CD4-positive, CD25-positive, alpha-beta regulatory T cell (primary cell): ENCODE measurements at regions not wholly inside any gene's neighbourhood (a gene's known extent, or its start where the extent isn't known, plus 50 kb on each side); places are given as distances from the start of the nearest gene placed in this dataset.

Experiments
- ATAC-seq, 2 donors: fragments of 150-1000 bp; cut with Tn5 transposase; one replicate each; pipeline ENCODE4 v1.10.0; 2021; ENCODE audit warnings: low read depth in 2 of 2, moderate number of reproducible peaks in 2 of 2, moderate library complexity in 1 of 2
- DNase-seq, 3 donors: peaks; one replicate each; pipeline versions ENCODE4 v3.0.0 to v3.0.0-alpha.2; 2012 to 2022; ENCODE audit warnings: mixed read lengths in 1 of 3
- H3K27ac ChIP-seq: one replicate; pipeline ENCODE4 v1.7.0; 2013; ENCODE audit warnings: mild to moderate bottlenecking, low read length; ENCODE audit not compliant: insufficient read depth, poor library complexity, severe bottlenecking
- H3K27me3 ChIP-seq: one replicate; pipeline ENCODE4 v1.7.0; 2013; ENCODE audit warnings: low read length; ENCODE audit not compliant: control insufficient read depth, insufficient read depth
- H3K36me3 ChIP-seq: one replicate; pipeline ENCODE4 v1.7.0; 2013; ENCODE audit warnings: mild to moderate bottlenecking, low read length, moderate library complexity; ENCODE audit not compliant: control insufficient read depth, insufficient read depth
- H3K4me1 ChIP-seq: 2 replicates; pipeline ENCODE4 v1.7.0; 2013; ENCODE audit warnings: mild to moderate bottlenecking, low read length; ENCODE audit not compliant: insufficient read depth, control insufficient read depth, poor library complexity, severe bottlenecking
- H3K4me3 ChIP-seq: one replicate; pipeline ENCODE4 v1.7.0; 2013; ENCODE audit warnings: low read depth, mild to moderate bottlenecking, low read length, moderate library complexity
- H3K9me3 ChIP-seq, 2 experiments: 1 replicate in 1 of 2; 2 replicates in 1 of 2; pipeline ENCODE4 v1.7.0; 2013; ENCODE audit warnings: low read length in 2 of 2, mild to moderate bottlenecking in 1 of 2, moderate library complexity in 1 of 2; ENCODE audit not compliant: control insufficient read depth in 2 of 2
- H3K27ac Mint-ChIP-seq, 3 donors: one replicate each; pipeline ENCODE4 v1.8.0; 2020 to 2022; ENCODE audit warnings: mild to moderate bottlenecking in 3 of 3, mixed read lengths in 3 of 3, moderate library complexity in 2 of 3
- H3K27me3 Mint-ChIP-seq: one replicate; pipeline ENCODE4 v1.8.0; 2022; ENCODE audit warnings: mild to moderate bottlenecking, mixed read lengths
- H3K36me3 Mint-ChIP-seq: one replicate; pipeline ENCODE4 v1.8.0; 2020; ENCODE audit warnings: mixed read lengths
- H3K4me1 Mint-ChIP-seq, 4 donors: one replicate each; pipeline ENCODE4 v1.8.0; 2020 to 2022; ENCODE audit warnings: mixed read lengths in 4 of 4, mild to moderate bottlenecking in 1 of 4
- H3K4me3 Mint-ChIP-seq, 4 donors: one replicate each; pipeline ENCODE4 v1.8.0; 2020 to 2022; ENCODE audit warnings: mild to moderate bottlenecking in 4 of 4, mixed read lengths in 4 of 4, moderate library complexity in 3 of 4
- H3K9me3 Mint-ChIP-seq, 7 donors: one replicate each; pipeline ENCODE4 v1.8.0; 2020 to 2022; ENCODE audit warnings: mixed read lengths in 7 of 7, mild to moderate bottlenecking in 3 of 7, moderate library complexity in 2 of 7

DNA sequence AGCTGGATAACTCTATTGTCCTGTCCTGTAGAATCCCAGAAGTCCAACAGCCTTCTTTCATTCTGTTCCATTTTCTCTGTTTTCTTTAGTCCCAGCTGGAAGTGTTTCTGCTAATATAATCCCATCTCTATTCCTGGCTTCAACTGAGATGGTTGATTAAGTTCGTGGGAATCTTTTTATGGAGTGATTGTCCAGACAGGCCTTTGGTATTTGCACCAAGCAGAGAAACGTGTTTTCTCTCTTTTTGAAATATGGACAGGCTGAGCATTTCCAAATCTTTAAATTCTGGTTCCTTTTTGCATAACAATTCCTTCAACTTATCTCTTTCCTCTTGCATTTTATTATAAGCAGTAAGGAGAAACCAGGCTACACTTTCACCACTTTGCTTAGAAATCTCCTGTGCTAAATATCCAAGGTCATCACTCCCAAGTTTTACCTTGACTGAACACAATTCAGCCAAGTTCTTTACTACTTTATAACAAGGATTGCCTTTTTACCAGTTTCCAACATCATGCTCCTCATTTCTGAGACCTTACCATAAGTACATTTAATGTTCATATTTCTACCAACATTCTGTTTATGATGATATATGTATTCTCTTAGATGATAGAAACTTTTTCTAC, 108.8 kb downstream of the ZFP36L2 start:
- H3K4me3 ChIP-seq = no peak overlapping the region
- no peaks in the 10 kb centered on the region for H3K9me3 ChIP-seq
- Mint-ChIP-seq H3K36me3 (no peaks in the 10 kb centered on the region), H3K9me3 (peaks cover 0 to 15% (median 0%) of the 10 kb centered on the region in 7 donors), H3K27me3 (no peaks in the 10 kb centered on the region), H3K4me3 (no peak overlapping the region), H3K4me1 (peaks cover 0 to 5% (median 1%) of the 10 kb centered on the region in 4 donors), H3K27ac (no peak overlapping the region)
- H3K27me3 ChIP-seq = no peaks in the 10 kb centered on the region
- no peaks in the 10 kb centered on the region for H3K4me1 ChIP-seq
- ATAC-seq (no peak), DNase-seq (no peak)
- H3K36me3 ChIP-seq = no peaks in the 10 kb centered on the region
- H3K27ac ChIP-seq = no peak overlapping the region

DNA sequence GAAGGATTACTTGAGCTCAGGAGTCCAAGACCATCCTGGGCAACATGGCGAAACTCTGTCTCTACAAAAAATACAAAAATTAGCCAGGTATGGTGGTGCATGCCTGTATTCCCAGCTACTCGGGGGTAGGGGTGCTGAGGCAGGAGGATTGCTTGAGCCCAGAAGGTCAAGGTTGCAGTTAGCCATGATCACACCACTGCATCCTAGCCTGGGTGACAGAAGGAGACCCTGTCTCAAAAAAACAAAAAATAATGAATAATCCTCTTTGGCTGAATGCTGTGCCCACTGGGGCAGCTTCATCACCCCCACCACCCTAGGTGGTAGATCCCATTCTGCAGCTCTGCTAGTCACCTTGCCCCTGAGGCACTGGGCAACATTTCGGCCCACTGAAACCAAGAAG, 109.4 kb downstream of the ZFP36L2 start:
- H3K4me1 Mint-ChIP-seq = peaks cover 0 to 2% (median 0%) of the 10 kb centered on the region in 4 donors
- Histone ChIP-seq H3K4me1 (no peaks in the 10 kb centered on the region), H3K36me3 (no peaks in the 10 kb centered on the region), H3K27me3 (no peaks in the 10 kb centered on the region), H3K4me3 (no peak overlapping the region), H3K27ac (no peak overlapping the region), H3K9me3 (no peaks in the 10 kb centered on the region)
- H3K9me3 Mint-ChIP-seq = peaks cover 0 to 15% (median 0%) of the 10 kb centered on the region in 7 donors
- no peaks in the 10 kb centered on the region for H3K36me3 Mint-ChIP-seq
- H3K27ac Mint-ChIP-seq = no peak overlapping the region
- no peaks in the 10 kb centered on the region for H3K27me3 Mint-ChIP-seq
- no peak for DNase-seq
- no peak overlapping the region for H3K4me3 Mint-ChIP-seq
- ATAC-seq = no peak

DNA sequence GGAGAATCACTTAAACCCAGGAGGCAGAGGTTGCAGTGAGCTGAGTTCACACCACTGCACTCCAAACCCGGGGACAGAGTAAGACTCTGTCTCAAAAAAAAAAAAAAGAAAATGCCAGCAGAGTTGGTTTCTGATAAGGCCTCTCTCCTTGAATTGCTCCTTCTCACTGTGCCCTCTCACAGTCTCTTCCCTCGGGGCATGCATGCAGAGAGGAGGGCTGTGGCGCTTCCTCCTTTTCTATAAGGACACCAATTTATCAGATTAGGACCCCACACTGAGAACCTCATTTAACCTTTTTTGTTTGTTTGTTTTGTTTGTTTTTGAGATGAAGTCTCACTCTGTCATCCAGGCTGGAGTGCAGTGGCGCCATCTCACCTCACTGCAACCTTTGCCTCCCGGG, 110.5 kb downstream of the ZFP36L2 start:
- Mint-ChIP-seq H3K4me1 (peaks cover 0 to 2% (median 0%) of the 10 kb centered on the region in 4 donors), H3K27ac (no peak overlapping the region), H3K27me3 (no peaks in the 10 kb centered on the region), H3K4me3 (no peak overlapping the region), H3K9me3 (peaks cover 0 to 15% (median 0%) of the 10 kb centered on the region in 7 donors), H3K36me3 (no peaks in the 10 kb centered on the region)
- no peaks in the 10 kb centered on the region for H3K4me1 ChIP-seq
- H3K36me3 ChIP-seq = no peaks in the 10 kb centered on the region
- no peaks in the 10 kb centered on the region for H3K27me3 ChIP-seq
- H3K4me3 ChIP-seq = no peak overlapping the region
- no peak overlapping the region for H3K27ac ChIP-seq
- DNase-seq (no peak), ATAC-seq (no peak)
- no peaks in the 10 kb centered on the region for H3K9me3 ChIP-seq

DNA sequence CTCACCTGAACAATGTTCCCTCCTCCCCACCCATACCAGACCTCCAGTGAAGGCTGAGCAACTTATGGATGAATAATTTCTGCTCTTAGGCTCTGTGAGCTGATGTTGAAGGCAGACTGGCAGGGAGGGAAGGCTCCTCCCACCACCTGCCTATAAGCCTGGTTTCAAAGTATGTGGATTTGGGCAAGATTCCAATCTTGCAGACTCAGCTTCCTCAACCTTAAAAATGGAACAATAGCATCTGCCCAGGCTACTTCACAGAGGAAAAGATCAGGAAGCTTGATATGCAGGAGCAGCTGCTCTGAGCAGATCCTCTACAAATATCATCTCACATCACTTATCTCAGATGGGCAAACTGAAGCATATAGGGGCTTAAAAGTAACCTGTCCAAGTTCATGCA, 112.2 kb downstream of the ZFP36L2 start:
- Mint-ChIP-seq H3K27me3 (no peaks in the 10 kb centered on the region), H3K36me3 (no peaks in the 10 kb centered on the region), H3K4me3 (no peak overlapping the region), H3K4me1 (peaks cover 0 to 5% (median 1%) of the 10 kb centered on the region in 4 donors), H3K27ac (no peak overlapping the region), H3K9me3 (peaks cover 0 to 8% (median 0%) of the 10 kb centered on the region in 7 donors)
- Histone ChIP-seq H3K4me1 (no peaks in the 10 kb centered on the region), H3K4me3 (no peak overlapping the region), H3K27ac (no peak overlapping the region), H3K27me3 (no peaks in the 10 kb centered on the region), H3K9me3 (no peaks in the 10 kb centered on the region), H3K36me3 (no peaks in the 10 kb centered on the region)
- ATAC-seq (no peak), DNase-seq (no peak)

DNA sequence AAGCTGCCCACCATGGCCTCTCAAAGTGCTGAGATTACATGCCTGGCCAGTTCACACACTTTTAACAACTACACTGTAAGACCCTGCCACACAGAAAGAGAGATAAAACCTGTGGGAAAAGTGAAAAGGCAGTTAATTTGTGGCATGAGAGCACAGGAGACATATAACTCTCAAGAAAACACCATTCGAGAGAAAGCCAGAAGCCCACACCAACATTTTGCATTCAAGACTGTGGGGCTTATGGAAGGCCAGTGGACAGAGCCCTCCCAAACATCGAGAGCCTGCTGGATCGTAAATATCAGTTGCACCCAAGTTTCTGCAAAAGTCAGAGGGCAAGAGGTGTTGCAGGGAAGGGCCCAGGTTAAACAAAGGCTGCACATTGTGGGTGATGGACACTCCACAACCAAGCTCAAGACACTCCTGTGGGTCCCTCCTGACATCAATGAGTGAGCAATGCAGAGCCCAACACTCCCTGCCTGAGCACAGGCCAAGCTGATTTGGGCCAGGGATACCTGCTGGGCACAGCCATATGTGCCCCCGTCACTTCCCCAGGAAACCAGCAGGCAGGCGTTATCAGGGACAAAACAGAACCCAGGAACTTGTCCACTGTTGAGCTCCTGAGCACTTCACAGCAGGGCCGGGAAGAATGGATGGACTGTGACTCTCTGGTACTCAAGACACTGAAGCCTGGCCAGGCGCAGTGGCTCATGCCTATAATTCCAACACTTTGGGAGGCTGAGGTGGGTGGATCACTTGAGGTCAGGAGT, 114.4 kb downstream of the ZFP36L2 start:
- Mint-ChIP-seq H3K4me1 (peaks cover 0 to 5% (median 2%) of the 10 kb centered on the region in 4 donors), H3K36me3 (no peaks in the 10 kb centered on the region), H3K27me3 (no peaks in the 10 kb centered on the region), H3K27ac (no peak overlapping the region), H3K9me3 (peaks cover 0 to 2% (median 0%) of the 10 kb centered on the region in 7 donors), H3K4me3 (no peak overlapping the region)
- no peaks in the 10 kb centered on the region for H3K27me3 ChIP-seq
- H3K4me1 ChIP-seq = no peaks in the 10 kb centered on the region
- H3K27ac ChIP-seq = no peak overlapping the region
- no peak for ATAC-seq
- DNase-seq = no peak
- no peaks in the 10 kb centered on the region for H3K9me3 ChIP-seq
- no peaks in the 10 kb centered on the region for H3K36me3 ChIP-seq
- no peak overlapping the region for H3K4me3 ChIP-seq

DNA sequence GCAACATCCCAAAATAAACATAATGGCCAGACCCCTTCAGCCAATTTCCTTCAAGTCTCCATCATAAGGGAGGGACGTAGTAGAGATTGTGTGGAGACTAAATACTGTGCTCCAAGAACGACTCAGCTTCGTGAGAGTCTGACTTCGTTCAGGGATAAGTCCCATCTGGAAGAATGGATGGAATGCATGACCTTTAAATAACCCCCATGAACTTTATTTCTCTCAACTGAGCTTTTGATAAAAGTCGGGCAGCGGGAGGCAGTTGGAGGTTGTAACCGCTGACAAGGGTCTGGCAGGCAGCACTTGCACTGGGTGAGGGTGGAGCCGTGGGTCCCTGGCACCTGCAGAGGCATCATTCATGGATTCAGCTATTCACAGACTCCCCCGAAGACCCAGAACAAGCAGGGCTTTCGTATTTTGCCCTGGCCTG, 115.9 kb downstream of the ZFP36L2 start:
- Mint-ChIP-seq H3K4me1 (peaks cover 0 to 5% (median 2%) of the 10 kb centered on the region in 4 donors), H3K27ac (no peak overlapping the region), H3K27me3 (no peaks in the 10 kb centered on the region), H3K4me3 (no peak overlapping the region), H3K36me3 (no peaks in the 10 kb centered on the region), H3K9me3 (no peaks in the 10 kb centered on the region)
- H3K36me3 ChIP-seq = no peaks in the 10 kb centered on the region
- ATAC-seq (no peak), DNase-seq (no peak)
- H3K4me3 ChIP-seq = no peak overlapping the region
- H3K9me3 ChIP-seq = no peaks in the 10 kb centered on the region
- H3K27ac ChIP-seq = no peak overlapping the region
- H3K4me1 ChIP-seq = no peaks in the 10 kb centered on the region
- H3K27me3 ChIP-seq = no peaks in the 10 kb centered on the region

DNA sequence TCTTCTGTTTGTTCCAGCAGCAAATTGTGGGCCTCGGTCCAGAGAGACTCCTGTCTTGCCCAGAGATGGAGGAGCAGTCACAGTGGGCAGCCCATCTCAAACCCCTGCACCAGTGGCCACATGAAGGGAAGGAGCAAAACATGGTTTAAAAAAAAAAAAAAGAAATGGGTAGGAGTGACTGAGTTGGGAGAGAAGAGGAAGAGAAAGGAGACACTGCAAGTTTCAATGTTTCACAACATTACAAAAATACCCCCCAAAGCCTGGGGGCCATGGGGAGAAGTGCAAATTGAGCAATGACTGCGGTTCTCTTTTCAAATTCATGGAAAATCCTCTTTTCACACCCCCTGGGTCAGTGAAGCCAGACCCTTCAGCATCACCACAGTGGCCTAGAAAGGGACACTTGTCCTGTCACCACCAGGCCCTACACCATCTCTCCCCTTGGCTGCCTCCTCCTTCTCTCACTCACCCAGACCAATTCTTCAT, 117.1 kb downstream of the ZFP36L2 start:
- Mint-ChIP-seq H3K36me3 (no peaks in the 10 kb centered on the region), H3K27me3 (no peaks in the 10 kb centered on the region), H3K4me1 (peaks cover 0 to 5% (median under 1%) of the 10 kb centered on the region in 4 donors), H3K4me3 (no peak overlapping the region), H3K9me3 (peaks cover 0 to 1% (median 0%) of the 10 kb centered on the region in 7 donors), H3K27ac (no peak overlapping the region)
- Histone ChIP-seq H3K27ac (no peak overlapping the region), H3K36me3 (no peaks in the 10 kb centered on the region), H3K4me1 (no peaks in the 10 kb centered on the region), H3K4me3 (no peak overlapping the region), H3K27me3 (no peaks in the 10 kb centered on the region), H3K9me3 (no peaks in the 10 kb centered on the region)
- ATAC-seq = no peak
- DNase-seq = no peak
